SH-SY5Y (cell line): ENCODE measurements at regions not wholly inside any gene's neighbourhood (a gene's known extent, or its start where the extent isn't known, plus 50 kb on each side); places are given as distances from the start of the nearest gene placed in this dataset.

Source experiments
- GATA2 ChIP-seq: IDR thresholded peaks from 2 replicates; pipeline ENCODE4 v1.6.1; 2011; ENCODE audit warnings: mild to moderate bottlenecking, low read depth, low read length
- GATA3 ChIP-seq: IDR thresholded peaks from 2 replicates; pipeline ENCODE4 v1.6.1; 2011; ENCODE audit warnings: low read depth, mild to moderate bottlenecking, low read length, moderate library complexity

- TF ChIP-seq GATA3 (no peak), GATA2 (no peak)
Observed at GRCh38 chr2:36178384-36178783, 177.2 kb upstream of the CRIM1 start.
